Stimulated activated CD4-positive, alpha-beta T cell treated with anti-CD3 and anti-CD28 coated beads, Interleukin-15, amount 100 ng/mL, for 1 hour (primary cell): ENCODE measurements at regions not wholly inside any gene's neighbourhood (a gene's known extent, or its start where the extent isn't known, plus 50 kb on each side); places are given as distances from the start of the nearest gene placed in this dataset.
"Not testable (repeated sequence)": the region's sequence is repeated elsewhere in the genome, so short reads cannot be mapped to it uniquely, and the experiment has no call there.

ENCODE experiments used
- DNase-seq, 2 donors: peaks; one replicate each; pipeline ENCODE4 v3.0.0-alpha.2; 2020; ENCODE audit warnings: low read depth in 1 of 2, low spot score in 1 of 2

DNA sequence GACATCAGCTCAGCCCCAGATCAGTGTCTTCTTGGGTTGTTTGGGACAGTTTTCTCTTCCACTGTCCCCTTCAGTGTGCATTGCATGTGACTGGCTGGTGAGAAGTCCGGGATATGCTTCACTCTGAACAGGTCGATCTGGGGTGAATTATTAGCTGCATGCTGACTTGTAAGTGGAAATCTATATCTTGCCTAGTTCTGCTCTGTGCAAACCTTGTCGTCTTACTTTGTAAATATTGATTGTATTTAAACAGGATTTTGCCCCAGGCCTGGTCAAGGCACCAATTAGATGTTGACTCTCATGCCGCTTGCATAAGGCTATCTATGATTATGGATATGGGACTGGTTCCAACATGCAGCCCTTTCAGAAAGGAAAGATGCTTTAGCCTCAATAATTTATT, 669.7 kb downstream of the TYW1 start:
- DNase-seq = not testable (repeated sequence)

DNA sequence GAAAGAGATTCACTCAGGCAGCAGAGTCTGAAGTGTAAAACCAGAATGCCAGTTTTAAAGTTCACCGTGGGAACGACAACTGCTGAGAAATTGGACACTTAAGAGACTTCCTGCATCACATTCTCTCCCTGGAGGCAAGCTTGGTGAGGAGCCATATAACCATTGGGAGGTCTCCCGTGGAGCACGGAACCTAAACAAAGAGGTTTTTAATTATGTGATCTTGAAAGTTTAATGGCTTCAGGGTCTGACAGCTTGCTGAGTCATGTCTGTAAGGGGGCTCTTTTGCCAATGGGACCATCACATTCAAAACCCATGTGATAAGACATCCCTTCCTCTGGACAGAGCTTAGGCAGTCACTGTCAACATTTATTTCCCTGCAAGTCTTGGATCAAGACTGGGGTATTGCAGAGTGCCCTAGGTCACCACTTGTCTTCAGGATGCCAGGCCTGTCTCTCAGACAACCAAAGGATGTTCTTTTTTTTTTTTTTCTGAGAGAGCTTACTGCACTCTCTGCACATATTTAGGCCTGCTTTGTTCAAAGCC, 674.4 kb downstream of the TYW1 start:
- DNase-seq = no peak

- no peak for DNase-seq
These were observed 677.2 kb downstream of the TYW1 start for GRCh38 chr7:67673861-67674260.

DNA sequence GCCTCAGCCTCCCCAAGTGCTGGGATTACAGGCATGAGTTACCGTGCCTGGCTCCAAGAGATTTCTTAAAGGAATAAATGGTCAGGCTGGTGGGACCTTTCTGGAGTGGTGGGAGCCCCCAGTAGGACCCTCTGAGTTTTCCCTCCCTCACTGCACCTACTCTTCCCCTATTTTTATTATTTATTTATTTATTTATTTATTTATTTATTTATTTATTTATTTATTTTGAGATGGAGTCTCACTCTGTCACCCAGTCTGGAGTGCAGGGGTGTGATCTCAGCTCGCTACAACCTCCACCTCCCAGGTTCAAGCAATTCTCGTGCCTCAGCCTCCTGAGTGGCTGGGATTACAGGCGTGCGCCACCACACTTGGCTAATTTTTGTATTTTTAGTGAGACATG, 678.2 kb downstream of the TYW1 start:
- not testable (repeated sequence) for DNase-seq

GRCh38 chr7:67675971-67676370, 679.3 kb downstream of the TYW1 start:
- no peak for DNase-seq

DNA sequence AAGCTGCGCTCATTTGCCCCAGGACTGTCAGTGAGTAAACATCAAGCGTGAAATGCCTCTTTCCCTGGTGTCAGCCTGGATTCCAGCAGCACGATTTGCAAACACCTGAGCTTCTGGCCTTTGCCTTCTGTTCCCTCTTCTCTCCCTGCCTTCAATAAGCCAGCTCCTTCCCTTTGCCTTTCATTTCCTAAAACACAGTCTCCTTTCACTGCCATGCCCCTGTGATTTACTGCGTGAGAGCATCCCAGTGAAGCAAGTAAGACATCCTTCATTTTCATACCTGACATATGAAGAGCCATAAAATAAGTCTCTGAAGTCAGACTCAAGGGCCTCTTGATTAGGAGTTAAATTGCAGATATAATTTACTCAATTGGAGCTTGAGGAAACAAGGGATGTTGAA, 681.8 kb downstream of the TYW1 start:
- DNase-seq = no peak

DNA sequence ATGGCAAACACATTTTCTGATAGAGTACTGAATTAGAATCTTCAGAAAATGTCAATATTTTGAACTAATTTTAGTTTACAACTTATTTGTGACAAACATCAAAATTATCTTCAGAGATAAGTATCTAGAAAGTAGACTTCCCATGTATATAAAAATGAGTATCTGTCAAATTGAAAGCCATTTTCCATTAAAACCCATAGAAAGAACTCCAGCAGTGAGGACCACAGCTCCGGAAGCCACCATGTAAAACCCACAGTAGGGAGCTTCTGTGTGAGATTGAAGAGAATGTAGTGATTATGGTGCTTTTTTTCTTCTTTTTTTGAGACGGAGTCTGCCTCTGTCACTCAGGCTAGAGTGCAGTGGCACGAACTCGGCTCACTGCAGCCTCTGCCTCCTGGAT, 687.0 kb downstream of the TYW1 start:
- DNase-seq = no peak

DNA sequence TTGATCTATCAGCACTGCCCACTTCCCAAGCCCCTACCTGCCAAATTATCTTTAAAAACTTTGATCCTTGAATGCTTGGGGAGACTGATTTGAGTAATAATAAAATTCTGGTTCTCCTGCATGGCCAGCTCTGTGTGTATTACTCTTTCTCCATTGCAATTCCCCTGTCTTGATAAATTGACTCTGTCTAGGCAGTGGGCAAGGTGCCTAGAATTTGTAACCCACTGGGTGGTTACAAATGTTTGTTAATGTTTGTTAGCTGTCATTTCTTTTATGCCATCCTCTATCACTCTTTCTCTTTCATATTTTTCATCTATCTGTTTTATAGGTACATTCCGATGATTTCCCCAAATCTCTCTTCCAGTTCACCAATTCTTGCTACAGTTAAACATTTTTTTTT, 694.1 kb downstream of the TYW1 start:
- no peak for DNase-seq

- DNase-seq = no peak
These were observed 695.8 kb downstream of the TYW1 start for GRCh38 chr7:67692425-67692824.

- DNase-seq = no peak
These were observed 699.5 kb downstream of the TYW1 start for GRCh38 chr7:67696124-67696523.

DNA sequence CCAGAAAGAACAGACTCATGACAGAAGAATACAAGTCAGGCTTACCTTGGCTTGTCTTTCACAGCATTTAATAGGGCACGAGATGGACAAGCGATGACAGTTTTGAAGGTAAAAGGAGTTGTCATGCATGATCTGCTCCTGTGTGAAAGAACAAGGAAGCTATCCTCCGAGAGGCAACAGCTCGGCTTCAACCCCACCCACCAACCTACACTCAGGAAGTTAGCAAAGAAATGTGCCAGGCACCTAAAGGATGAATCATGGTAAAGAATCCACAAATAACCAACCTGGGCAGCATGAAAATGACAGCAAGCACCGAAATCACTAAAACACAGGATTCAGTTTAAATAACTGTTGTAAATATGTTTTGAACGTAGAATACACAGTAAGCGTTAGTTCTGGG, 700.2 kb downstream of the TYW1 start:
- no peak for DNase-seq

DNA sequence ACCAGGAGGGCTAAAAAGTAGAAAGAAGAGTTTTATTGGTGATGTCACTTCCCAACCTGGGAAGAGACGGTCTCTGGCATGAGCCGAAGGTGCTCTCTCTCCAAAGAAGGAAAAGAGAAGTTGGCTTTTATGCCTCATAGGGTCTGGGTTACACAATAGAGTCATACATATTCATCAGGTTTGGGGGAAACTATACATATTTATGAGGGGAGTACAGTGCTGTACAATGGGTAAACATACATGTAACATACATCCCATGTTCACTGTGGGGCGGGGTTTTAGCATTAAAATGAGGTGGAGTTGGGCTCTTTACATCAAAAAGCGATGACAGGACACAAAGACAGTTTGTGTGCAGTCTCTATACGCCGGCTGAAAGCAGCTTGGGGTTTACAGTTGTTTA, 701.7 kb downstream of the TYW1 start:
- no peak for DNase-seq

DNA sequence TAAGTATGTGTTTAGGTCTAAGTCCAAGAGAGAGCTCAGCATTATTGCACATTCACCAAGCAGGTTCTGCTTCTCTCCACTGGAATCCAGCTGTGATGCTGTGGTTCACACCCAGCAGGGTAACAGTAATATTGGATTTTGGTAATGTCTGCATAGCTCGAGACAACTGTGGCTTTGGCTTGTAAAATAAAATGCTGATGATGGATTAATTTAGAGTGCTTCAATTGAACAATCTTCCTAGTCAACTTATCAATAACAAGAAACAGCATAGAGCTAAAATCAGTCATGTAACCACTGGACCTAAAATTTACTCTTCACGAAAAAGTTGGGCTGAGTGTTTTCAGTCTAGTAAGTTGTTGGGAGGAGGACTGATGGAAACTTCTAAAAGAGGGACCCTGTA, 709.2 kb downstream of the TYW1 start:
- DNase-seq = no peak

- DNase-seq = no peak
These were observed 715.1 kb downstream of the TYW1 start for GRCh38 chr7:67711706-67712105.

GRCh38 chr7:67713451-67714056, 716.9 kb downstream of the TYW1 start:
- DNase-seq = no peak

- DNase-seq = no peak
These were observed 720.1 kb downstream of the TYW1 start for GRCh38 chr7:67716729-67717128.

- DNase-seq = no peak
These were observed 727.0 kb downstream of the TYW1 start for GRCh38 chr7:67723591-67723990.

DNA sequence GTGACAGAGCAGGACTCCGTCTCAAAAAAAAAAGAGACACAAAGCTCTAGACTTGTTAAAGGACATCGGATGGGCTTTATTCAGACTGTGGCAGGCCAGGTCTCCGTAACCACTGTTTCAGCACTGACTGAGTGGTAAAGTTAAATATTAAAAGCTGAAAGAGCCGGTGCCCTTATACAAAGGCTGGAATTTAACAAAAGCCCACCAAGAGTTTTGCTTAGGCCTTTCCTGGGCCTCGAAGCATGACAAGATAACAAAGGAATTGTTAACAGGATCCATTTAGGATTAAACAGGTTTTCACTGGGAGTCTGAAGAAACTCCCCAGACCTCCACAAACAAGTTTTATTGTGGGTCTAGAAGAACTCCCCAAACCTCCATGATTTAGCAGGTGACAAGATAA, 727.8 kb downstream of the TYW1 start:
- no peak for DNase-seq

- no peak for DNase-seq
These were observed 728.3 kb downstream of the TYW1 start for GRCh38 chr7:67724955-67725354.

GRCh38 chr7:67725423-67725822, 728.8 kb downstream of the TYW1 start:
- DNase-seq = no peak

DNA sequence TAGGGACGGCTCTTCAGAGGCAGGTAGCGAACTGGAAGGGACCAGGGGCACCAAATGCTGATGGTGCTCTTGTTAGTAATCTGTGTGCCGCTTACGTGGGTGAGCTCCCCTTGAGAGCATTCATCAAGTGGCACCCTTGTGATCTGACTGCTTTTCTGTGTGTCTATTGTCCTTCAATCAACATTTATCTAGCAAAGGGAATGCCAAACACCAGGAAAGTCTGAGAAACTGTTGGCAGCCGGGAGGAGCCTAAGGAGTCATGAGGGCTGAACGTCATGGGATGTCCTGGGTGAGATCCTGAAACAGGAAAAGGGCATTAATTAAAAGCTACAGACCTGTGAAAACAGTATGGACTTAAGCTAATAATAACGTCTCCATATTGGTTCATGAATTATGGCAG, 733.1 kb downstream of the TYW1 start:
- DNase-seq = no peak

GRCh38 chr7:67731704-67732103, 735.1 kb downstream of the TYW1 start:
- no peak for DNase-seq

GRCh38 chr7:67732898-67733297, 736.3 kb downstream of the TYW1 start:
- no peak for DNase-seq

GRCh38 chr7:67738145-67738544, 741.5 kb downstream of the TYW1 start:
- DNase-seq = no peak
